OCI-LY1 (cell line): ENCODE measurements at regions not wholly inside any gene's neighbourhood (a gene's known extent, or its start where the extent isn't known, plus 50 kb on each side); places are given as distances from the start of the nearest gene placed in this dataset.

Experiments used
- CTCF ChIP-seq: fragments of 200-600 bp; sonication (generic), shearing (Covaris generic); IDR thresholded peaks from 2 replicates; pipeline ENCODE4 v1.5.1; 2017; ENCODE audit warnings: mild to moderate bottlenecking, antibody characterized with exemption, low read length, moderate library complexity, mixed read lengths
- EZH2 ChIP-seq: fragments of 200-600 bp; sonication (generic), shearing (Covaris generic); IDR thresholded peaks from 2 replicates; pipeline ENCODE4 v1.8.0; 2017; ENCODE audit warnings: borderline replicate concordance, mixed run types, mild to moderate bottlenecking, antibody characterized with exemption, low read length, moderate library complexity, mixed read lengths

GRCh38 chr3:102105193-102105592 lies 255.9 kb downstream of the NFKBIZ start:
- no peak for TF ChIP-seq EZH2
- TF ChIP-seq CTCF = no peak
